CD14-positive monocyte (primary cell): ENCODE measurements at regions not wholly inside any gene's neighbourhood (a gene's known extent, or its start where the extent isn't known, plus 50 kb on each side); places are given as distances from the start of the nearest gene placed in this dataset.

Experiments used
- DNase-seq, 3 donors: peaks; one replicate each; pipeline ENCODE4 v3.0.0-alpha.2; 2011 to 2022
- H2AFZ ChIP-seq: 2 replicates; pipeline ENCODE4 v1.6.0; 2012; ENCODE audit warnings: mild to moderate bottlenecking, low read depth, low read length, inconsistent platforms; ENCODE audit not compliant: insufficient read depth, poor library complexity, severe bottlenecking
- H3K27ac ChIP-seq, 2 donors: 1 replicate in 1 of 2; 2 replicates in 1 of 2; pipeline ENCODE4 v1.5.1; 2012 to 2013; ENCODE audit warnings: low read length in 2 of 2, control low read depth in 1 of 2, inconsistent platforms in 1 of 2, low read depth in 1 of 2, mild to moderate bottlenecking in 1 of 2
- H3K27me3 ChIP-seq, 2 donors: one replicate each; pipeline versions ENCODE4 v1.6.0 to v1.6.1; 2011 to 2013; ENCODE audit warnings: low read length in 2 of 2; ENCODE audit not compliant: control insufficient read depth in 2 of 2, insufficient read depth in 2 of 2
- H3K36me3 ChIP-seq, 2 donors: replicated peaks in 1 of 2; 1 replicate in 1 of 2; 2 replicates in 1 of 2; pipeline versions ENCODE4 v1.5.1 to v1.6.1; 2012 to 2013; ENCODE audit warnings: low read length in 2 of 2, control low read depth in 1 of 2, inconsistent platforms in 1 of 2, mild to moderate bottlenecking in 1 of 2; ENCODE audit not compliant: insufficient read depth in 2 of 2, control insufficient read depth in 1 of 2
- H3K4me1 ChIP-seq, 2 donors: 1 replicate in 1 of 2; 2 replicates in 1 of 2; pipeline versions ENCODE4 v1.5.1 to v1.6.1; 2012 to 2013; ENCODE audit warnings: low read length in 2 of 2, control low read depth in 1 of 2, inconsistent platforms in 1 of 2, mild to moderate bottlenecking in 1 of 2, moderate library complexity in 1 of 2; ENCODE audit not compliant: insufficient read depth in 2 of 2, control insufficient read depth in 1 of 2
- H3K4me2 ChIP-seq: replicated peaks from 2 replicates; pipeline ENCODE3; 2012; ENCODE audit warnings: low read length, moderate library complexity, mild to moderate bottlenecking; ENCODE audit not compliant: poor library complexity, severe bottlenecking; ENCODE audit errors: extremely low read depth
- H3K4me3 ChIP-seq, 3 experiments: fragments of 200-600 bp in 1 of 3; sonication (generic) in 1 of 3; replicated peaks in 1 of 3; 1 replicate in 2 of 3; 2 replicates in 1 of 3; pipeline ENCODE4 v1.5.1; 2011 to 2013; ENCODE audit warnings: low read length in 3 of 3, mild to moderate bottlenecking in 3 of 3, control low read depth in 2 of 3, low read depth in 2 of 3, inconsistent platforms in 1 of 3, moderate library complexity in 1 of 3
- H3K79me2 ChIP-seq: 2 replicates; pipeline ENCODE4 v1.6.0; 2012; ENCODE audit warnings: mild to moderate bottlenecking, control low read depth, inconsistent platforms, low read length, moderate library complexity; ENCODE audit not compliant: insufficient read depth
- H3K9ac ChIP-seq: 2 replicates; pipeline ENCODE4 v1.6.0; 2017; ENCODE audit warnings: low read length, mild to moderate bottlenecking; ENCODE audit not compliant: insufficient read depth, poor library complexity, severe bottlenecking
- H3K9me3 ChIP-seq, 2 donors: replicated peaks in 1 of 2; 1 replicate in 1 of 2; 2 replicates in 1 of 2; pipeline versions ENCODE4 v1.5.1 to v1.6.1; 2012 to 2013; ENCODE audit warnings: low read length in 2 of 2, control low read depth in 1 of 2; ENCODE audit not compliant: control insufficient read depth in 1 of 2, insufficient read depth in 1 of 2
- H4K20me1 ChIP-seq: 2 replicates; pipeline ENCODE4 v1.6.0; 2012; ENCODE audit warnings: mild to moderate bottlenecking, low read length, control low read depth, moderate library complexity; ENCODE audit not compliant: insufficient read depth
- H3K27ac Mint-ChIP-seq, 7 donors: one replicate each; pipeline ENCODE4 v1.8.0; 2020; ENCODE audit warnings: mild to moderate bottlenecking in 7 of 7, mixed read lengths in 7 of 7, moderate library complexity in 6 of 7, inconsistent platforms in 2 of 7
- H3K27me3 Mint-ChIP-seq, 3 donors: one replicate each; pipeline ENCODE4 v1.8.0; 2021 to 2022; ENCODE audit warnings: low read depth in 3 of 3, mild to moderate bottlenecking in 3 of 3, mixed read lengths in 3 of 3, moderate library complexity in 3 of 3, inconsistent platforms in 1 of 3
- H3K36me3 Mint-ChIP-seq, 2 donors: one replicate each; pipeline ENCODE4 v1.8.0; 2020; ENCODE audit warnings: mixed read lengths in 2 of 2, inconsistent platforms in 1 of 2, mild to moderate bottlenecking in 1 of 2
- H3K4me1 Mint-ChIP-seq: one replicate; pipeline ENCODE4 v1.8.0; 2020; ENCODE audit warnings: mild to moderate bottlenecking, mixed read lengths
- H3K4me3 Mint-ChIP-seq, 2 donors: one replicate each; pipeline ENCODE4 v1.8.0; 2020; ENCODE audit warnings: mild to moderate bottlenecking in 2 of 2, mixed read lengths in 2 of 2, moderate library complexity in 1 of 2
- H3K9me3 Mint-ChIP-seq, 7 donors: one replicate each; pipeline ENCODE4 v1.8.0; 2020 to 2022; ENCODE audit warnings: mixed read lengths in 7 of 7, mild to moderate bottlenecking in 6 of 7, moderate library complexity in 6 of 7, inconsistent platforms in 2 of 7
- CTCF ChIP-seq: fragments of 200-600 bp; IDR thresholded peaks from one replicate; pipeline ENCODE4 v1.8.0; 2022; ENCODE audit warnings: antibody characterized with exemption, mild to moderate bottlenecking
- WGBS: methylation state at CpG from one replicate; pipeline ENCODE4 v1.1.5; 2013; ENCODE audit warnings: missing lambda C conversion rate; ENCODE audit not compliant: insufficient coverage; 5-methylcytosine and 5-hydroxymethylcytosine counted together
- intact Hi-C, 2 donors: fragments of 100-400 bp; cut with micrococcal nuclease; formaldehyde crosslinking; loops; one replicate each; pipeline versions ENCODE4 v1.15.0 to v1.15.1; 2023

GRCh38 chr5:110361471-110361870, 365.0 kb downstream of the TMEM232 start:
- Histone ChIP-seq H3K4me3 (no peak overlapping the region), H3K36me3 (no peaks in the 10 kb centered on the region), H3K27ac (no peak overlapping the region), H3K27me3 (no peaks in the 10 kb centered on the region), H3K4me2 (no peak overlapping the region), H3K4me1 (no peaks in the 10 kb centered on the region), H3K9ac (no peak overlapping the region), H2AFZ (no peak overlapping the region), H4K20me1 (no peaks in the 10 kb centered on the region), H3K79me2 (no peaks in the 10 kb centered on the region), H3K9me3 (peaks cover 0 to 5% of the 10 kb centered on the region in 2 donors)
- intact Hi-C loops = no loop called here
- Mint-ChIP-seq H3K4me1 (no peaks in the 10 kb centered on the region), H3K4me3 (no peak overlapping the region), H3K36me3 (no peaks in the 10 kb centered on the region), H3K9me3 (peaks cover 0 to 7% (median 3%) of the 10 kb centered on the region in 7 donors), H3K27ac (no peak overlapping the region), H3K27me3 (no peaks in the 10 kb centered on the region)
- no peak for DNase-seq
- TF ChIP-seq CTCF = no peak

GRCh38 chr5:110362261-110362660, 364.2 kb downstream of the TMEM232 start:
- H3K27me3 ChIP-seq = no peaks in the 10 kb centered on the region
- no peak overlapping the region for H3K9ac ChIP-seq
- H4K20me1 ChIP-seq = no peaks in the 10 kb centered on the region
- no peak overlapping the region for H3K27ac ChIP-seq
- H2AFZ ChIP-seq = no peak overlapping the region
- no peaks in the 10 kb centered on the region for H3K4me1 ChIP-seq
- TF ChIP-seq CTCF = no peak
- no peak for DNase-seq
- Mint-ChIP-seq H3K9me3 (peaks cover 0 to 7% (median 3%) of the 10 kb centered on the region in 7 donors), H3K27me3 (no peaks in the 10 kb centered on the region), H3K27ac (no peak overlapping the region), H3K4me1 (no peaks in the 10 kb centered on the region), H3K4me3 (no peak overlapping the region), H3K36me3 (no peaks in the 10 kb centered on the region)
- intact Hi-C loops = no loop called here
- H3K4me3 ChIP-seq = no peak overlapping the region
- H3K36me3 ChIP-seq = no peaks in the 10 kb centered on the region
- no peak overlapping the region for H3K4me2 ChIP-seq
- H3K79me2 ChIP-seq = no peaks in the 10 kb centered on the region
- H3K9me3 ChIP-seq = peaks cover 0 to 5% of the 10 kb centered on the region in 2 donors
- no CpG with 5 or more reads among the region's 2 CpGs for WGBS
